Endothelial cell (in vitro differentiated cells): ENCODE measurements at regions not wholly inside any gene's neighbourhood (a gene's known extent, or its start where the extent isn't known, plus 50 kb on each side); places are given as distances from the start of the nearest gene placed in this dataset.
"Not testable (repeated sequence)": the region's sequence is repeated elsewhere in the genome, so short reads cannot be mapped to it uniquely, and the experiment has no call there.

Experiments
- DNase-seq: peaks from one replicate; pipeline ENCODE4 v3.0.0; 2021; ENCODE audit warnings: low spot score
- H3K27ac Mint-ChIP-seq: one replicate; pipeline ENCODE4 v1.8.0; 2021; ENCODE audit warnings: mixed read lengths, inconsistent platforms; ENCODE audit not compliant: unreplicated experiment
- H3K27me3 Mint-ChIP-seq: one replicate; pipeline ENCODE4 v1.8.0; 2021; ENCODE audit warnings: mild to moderate bottlenecking, moderate library complexity, mixed read lengths, inconsistent platforms; ENCODE audit not compliant: unreplicated experiment
- H3K36me3 Mint-ChIP-seq: one replicate; pipeline ENCODE4 v1.8.0; 2021; ENCODE audit warnings: mild to moderate bottlenecking, low read depth, mixed read lengths, inconsistent platforms; ENCODE audit not compliant: unreplicated experiment
- H3K4me1 Mint-ChIP-seq: one replicate; pipeline ENCODE4 v1.8.0; 2021; ENCODE audit warnings: mild to moderate bottlenecking, mixed read lengths, inconsistent platforms; ENCODE audit not compliant: unreplicated experiment
- H3K4me3 Mint-ChIP-seq: one replicate; pipeline ENCODE4 v1.8.0; 2021; ENCODE audit warnings: mild to moderate bottlenecking, mixed read lengths, inconsistent platforms; ENCODE audit not compliant: unreplicated experiment
- H3K9me3 Mint-ChIP-seq: one replicate; pipeline ENCODE4 v1.8.0; 2021; ENCODE audit warnings: mixed read lengths, inconsistent platforms; ENCODE audit not compliant: unreplicated experiment
- CTCF ChIP-seq: fragments of 200-600 bp; sonication (generic); IDR thresholded peaks from one replicate; pipeline ENCODE4 v1.5.0; 2021; ENCODE audit warnings: antibody characterized with exemption; ENCODE audit not compliant: unreplicated experiment

- peaks cover 3% of the 10 kb centered on the region for H3K27me3 Mint-ChIP-seq
- H3K27ac Mint-ChIP-seq = no peak overlapping the region
- no peak overlapping the region for H3K4me3 Mint-ChIP-seq
- no peaks in the 10 kb centered on the region for H3K4me1 Mint-ChIP-seq
- DNase-seq = no peak
- no peak for TF ChIP-seq CTCF
- peaks cover 4% of the 10 kb centered on the region for H3K36me3 Mint-ChIP-seq
- no peaks in the 10 kb centered on the region for H3K9me3 Mint-ChIP-seq
These were observed 137.0 kb upstream of the ELOVL6 start for GRCh38 chr4:110335399-110335798.

GRCh38 chr4:110332483-110332882, 134.1 kb upstream of the ELOVL6 start:
- Mint-ChIP-seq H3K27me3 (peaks cover 6% of the 10 kb centered on the region), H3K36me3 (peaks cover 16% of the 10 kb centered on the region), H3K4me1 (no peaks in the 10 kb centered on the region), H3K27ac (no peak overlapping the region), H3K4me3 (no peak overlapping the region), H3K9me3 (peaks cover 16% of the 10 kb centered on the region)
- DNase-seq = no peak
- TF ChIP-seq CTCF = no peak

- peaks cover 16% of the 10 kb centered on the region for H3K36me3 Mint-ChIP-seq
- not testable (repeated sequence) for H3K27ac Mint-ChIP-seq, H3K4me3 Mint-ChIP-seq, H3K4me1 Mint-ChIP-seq, H3K27me3 Mint-ChIP-seq, DNase-seq
- H3K9me3 Mint-ChIP-seq = peaks cover 22% of the 10 kb centered on the region
These were observed 128.0 kb upstream of the ELOVL6 start for GRCh38 chr4:110326426-110326825.

GRCh38 chr4:110310795-110311194, 112.4 kb upstream of the ELOVL6 start:
- Mint-ChIP-seq H3K27me3 (peaks cover 3% of the 10 kb centered on the region), H3K4me3 (no peak overlapping the region), H3K27ac (no peak overlapping the region), H3K4me1 (no peaks in the 10 kb centered on the region), H3K36me3 (no peaks in the 10 kb centered on the region), H3K9me3 (no peaks in the 10 kb centered on the region)
- DNase-seq = no peak
- TF ChIP-seq CTCF = no peak

- H3K36me3 Mint-ChIP-seq = no peaks in the 10 kb centered on the region
- H3K4me3 Mint-ChIP-seq = no peak overlapping the region
- H3K4me1 Mint-ChIP-seq = no peaks in the 10 kb centered on the region
- H3K9me3 Mint-ChIP-seq = no peaks in the 10 kb centered on the region
- DNase-seq = no peak
- no peak overlapping the region for H3K27ac Mint-ChIP-seq
- TF ChIP-seq CTCF = no peak
- peaks cover 2% of the 10 kb centered on the region for H3K27me3 Mint-ChIP-seq
These were observed 111.3 kb upstream of the ELOVL6 start for GRCh38 chr4:110309675-110310074.

- no peak for DNase-seq
- H3K36me3 Mint-ChIP-seq = no peaks in the 10 kb centered on the region
- no peaks in the 10 kb centered on the region for H3K9me3 Mint-ChIP-seq
- H3K27me3 Mint-ChIP-seq = no peaks in the 10 kb centered on the region
- no peak overlapping the region for H3K27ac Mint-ChIP-seq
- H3K4me3 Mint-ChIP-seq = no peak overlapping the region
- TF ChIP-seq CTCF = no peak
- no peaks in the 10 kb centered on the region for H3K4me1 Mint-ChIP-seq
These were observed 107.9 kb upstream of the ELOVL6 start for GRCh38 chr4:110306303-110306702.
